Chondrocyte (in vitro differentiated cells): ENCODE measurements at regions not wholly inside any gene's neighbourhood (a gene's known extent, or its start where the extent isn't known, plus 50 kb on each side); places are given as distances from the start of the nearest gene placed in this dataset.

Experiments
- DNase-seq: peaks from one replicate; pipeline ENCODE4 v3.0.0; 2021; ENCODE audit warnings: mixed read lengths, low spot score
- H3K27ac Mint-ChIP-seq: one replicate; pipeline ENCODE4 v1.8.0; 2021; ENCODE audit warnings: mild to moderate bottlenecking, moderate library complexity, mixed read lengths; ENCODE audit not compliant: unreplicated experiment
- H3K27me3 Mint-ChIP-seq: 2 replicates; pipeline ENCODE4 v1.8.0; 2021; ENCODE audit warnings: low read depth, mixed read lengths
- H3K36me3 Mint-ChIP-seq: 2 replicates; pipeline ENCODE4 v1.8.0; 2021; ENCODE audit warnings: low read depth, mixed read lengths
- H3K4me1 Mint-ChIP-seq: 2 replicates; pipeline ENCODE4 v1.8.0; 2021; ENCODE audit warnings: low read depth, mild to moderate bottlenecking, mixed read lengths
- H3K4me3 Mint-ChIP-seq: one replicate; pipeline ENCODE4 v1.8.0; 2021; ENCODE audit warnings: mild to moderate bottlenecking, moderate library complexity, mixed read lengths; ENCODE audit not compliant: unreplicated experiment
- H3K9me3 Mint-ChIP-seq: 2 replicates; pipeline ENCODE4 v1.8.0; 2021; ENCODE audit warnings: low read depth, mixed read lengths
- CTCF ChIP-seq: fragments of 200-600 bp; sonication (generic); IDR thresholded peaks from 2 replicates; pipeline ENCODE4 v1.5.0; 2021; ENCODE audit warnings: antibody characterized with exemption, mild to moderate bottlenecking, moderate library complexity

- H3K27ac Mint-ChIP-seq: no peak overlapping the region
- H3K4me1 Mint-ChIP-seq: no peaks in the 10 kb centered on the region
- H3K27me3 Mint-ChIP-seq: peaks cover 50% of the 10 kb centered on the region
These were observed 177.2 kb downstream of the ENGASE start for GRCh38 chr17:79251824-79252223.

GRCh38 chr17:79249929-79250521, 175.4 kb downstream of the ENGASE start:
- Mint-ChIP-seq H3K27me3 (peaks cover 48% of the 10 kb centered on the region), H3K4me1 (no peaks in the 10 kb centered on the region), H3K9me3 (no peaks in the 10 kb centered on the region), H3K36me3 (no peaks in the 10 kb centered on the region), H3K4me3 (no peak overlapping the region), H3K27ac (no peak overlapping the region)
- no peak for DNase-seq
- TF ChIP-seq CTCF: no peak

More at GRCh38 chr17:79251824-79252223, 177.2 kb downstream of the ENGASE start:
- TF ChIP-seq CTCF: no peak
- Mint-ChIP-seq H3K9me3 (no peaks in the 10 kb centered on the region), H3K36me3 (no peaks in the 10 kb centered on the region), H3K4me3 (no peak overlapping the region)
- DNase-seq: no peak

GRCh38 chr17:79248843-79249493, 174.3 kb downstream of the ENGASE start:
- DNase-seq: no peak
- H3K4me1 Mint-ChIP-seq: no peaks in the 10 kb centered on the region
- H3K9me3 Mint-ChIP-seq: no peaks in the 10 kb centered on the region
- no peak overlapping the region for H3K4me3 Mint-ChIP-seq
- H3K27me3 Mint-ChIP-seq: peaks cover 50% of the 10 kb centered on the region
- no peak overlapping the region for H3K27ac Mint-ChIP-seq
- TF ChIP-seq CTCF: no peak
- H3K36me3 Mint-ChIP-seq: no peaks in the 10 kb centered on the region

GRCh38 chr17:79246225-79247190, 171.9 kb downstream of the ENGASE start:
- no peak for TF ChIP-seq CTCF
- H3K36me3 Mint-ChIP-seq: no peaks in the 10 kb centered on the region

GRCh38 chr17:79244665-79245064, 170.0 kb downstream of the ENGASE start:
- H3K36me3 Mint-ChIP-seq: no peaks in the 10 kb centered on the region
- H3K4me1 Mint-ChIP-seq: no peaks in the 10 kb centered on the region
- peaks cover 35% of the 10 kb centered on the region for H3K27me3 Mint-ChIP-seq
- H3K27ac Mint-ChIP-seq: no peak overlapping the region
- no peak for TF ChIP-seq CTCF
- no peaks in the 10 kb centered on the region for H3K9me3 Mint-ChIP-seq
- H3K4me3 Mint-ChIP-seq: no peak overlapping the region
- no peak for DNase-seq

More at GRCh38 chr17:79246225-79247190, 171.9 kb downstream of the ENGASE start:
- no peak for DNase-seq
- no peaks in the 10 kb centered on the region for H3K4me1 Mint-ChIP-seq
- H3K9me3 Mint-ChIP-seq: no peaks in the 10 kb centered on the region
- H3K27me3 Mint-ChIP-seq: peaks cover 36% of the 10 kb centered on the region
- H3K4me3 Mint-ChIP-seq: no peak overlapping the region
- H3K27ac Mint-ChIP-seq: no peak overlapping the region
